Activated CD4-positive, alpha-beta T cell treated with anti-CD3 and anti-CD28 coated beads, Interleukin-2, amount 50 U/mL, for 4 hours (primary cell): ENCODE measurements at regions not wholly inside any gene's neighbourhood (a gene's known extent, or its start where the extent isn't known, plus 50 kb on each side); places are given as distances from the start of the nearest gene placed in this dataset.
"Not testable (repeated sequence)": the region's sequence is repeated elsewhere in the genome, so short reads cannot be mapped to it uniquely, and the experiment has no call there.

Experiments used
- DNase-seq, 2 experiments: peaks; one replicate each; pipeline ENCODE4 v3.0.0-alpha.2; 2020

- no peak for DNase-seq
Measured at GRCh38 chrX:45628041-45628440, 427.4 kb upstream of the DIPK2B start.

GRCh38 chrX:45623266-45623665 is 422.6 kb upstream of the DIPK2B start:
- no peak for DNase-seq

DNA sequence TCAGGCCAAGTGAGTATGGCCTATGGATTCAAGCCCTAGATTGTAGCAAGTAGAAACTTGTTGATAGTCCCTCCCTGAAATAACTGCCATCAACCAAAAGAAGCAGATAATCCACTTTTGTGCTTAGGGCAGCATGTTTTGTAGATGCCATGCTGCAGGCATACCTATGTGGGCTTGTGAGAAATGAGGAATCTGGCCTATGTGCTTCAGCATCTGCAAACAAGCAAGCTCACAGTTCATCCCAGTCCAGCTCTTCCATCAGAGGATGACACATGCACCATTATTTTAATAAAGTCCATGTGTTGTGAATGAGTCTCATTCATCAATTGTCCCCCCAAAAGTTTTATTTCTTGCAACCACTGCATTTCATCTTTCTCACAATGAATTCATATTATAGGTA is 421.9 kb upstream of the DIPK2B start:
- no peak for DNase-seq

DNA sequence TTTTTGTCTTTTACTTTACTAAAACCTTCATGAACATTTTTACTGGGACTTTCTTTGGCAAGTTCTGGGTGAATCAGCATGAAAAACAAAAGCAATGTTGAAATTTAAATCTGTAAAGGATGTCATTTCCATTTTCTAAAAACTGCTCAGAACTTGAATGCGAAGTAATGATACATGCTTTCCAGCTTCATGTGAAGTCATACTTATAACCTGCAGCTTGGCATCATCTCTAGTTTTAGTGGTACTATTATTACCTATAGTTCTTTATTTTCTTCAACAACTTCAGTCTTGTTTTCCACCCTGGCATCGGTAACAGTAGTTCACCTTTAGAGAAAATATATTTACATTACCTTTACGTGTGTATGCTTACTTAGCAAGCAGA is 421.4 kb upstream of the DIPK2B start:
- DNase-seq: no peak

GRCh38 chrX:45621376-45622041 is 420.8 kb upstream of the DIPK2B start:
- DNase-seq: no peak

- no peak for DNase-seq
Measured at GRCh38 chrX:45619290-45619689, 418.6 kb upstream of the DIPK2B start.

DNA sequence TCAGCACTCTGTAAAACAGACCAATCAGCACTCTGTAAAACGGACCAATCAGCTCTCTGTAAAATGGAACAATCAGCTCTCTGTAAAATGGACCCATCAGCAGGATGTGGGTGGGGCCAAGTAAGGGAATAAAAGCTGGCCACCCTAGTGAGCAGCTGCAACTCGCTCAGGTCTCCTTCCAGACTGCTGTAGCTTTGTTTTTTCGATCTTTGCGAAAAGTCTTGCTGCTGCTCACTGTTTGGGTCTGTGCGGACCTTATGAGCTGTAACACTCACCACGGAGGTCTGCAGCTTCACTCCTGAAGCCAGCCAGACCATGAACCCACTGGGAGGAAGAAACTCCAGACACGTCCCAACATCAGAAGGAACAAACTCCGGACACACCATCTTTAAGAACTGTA is 414.9 kb upstream of the DIPK2B start:
- DNase-seq: not testable (repeated sequence)

DNA sequence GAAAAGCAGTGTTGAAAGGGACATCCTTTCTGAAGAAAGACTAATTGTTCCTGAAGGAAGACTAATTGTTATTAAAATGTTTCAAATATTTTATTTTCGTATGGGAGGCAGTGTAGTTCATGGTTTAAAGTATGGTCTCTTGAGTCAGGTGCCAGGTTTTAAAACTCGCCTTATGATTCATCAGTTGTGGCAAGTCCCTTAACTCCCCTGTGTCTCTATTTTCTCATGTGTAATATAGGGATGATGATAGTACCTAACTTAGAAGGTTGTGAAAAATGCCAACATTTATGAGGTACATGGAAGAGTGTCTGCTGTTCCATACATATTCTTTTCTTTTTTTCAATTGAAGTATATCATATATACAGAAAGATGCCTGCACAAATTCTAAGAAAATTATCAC is 414.2 kb upstream of the DIPK2B start:
- DNase-seq: no peak

GRCh38 chrX:45602151-45602550 is 401.5 kb upstream of the DIPK2B start:
- DNase-seq: no peak

GRCh38 chrX:45601052-45601451 is 400.4 kb upstream of the DIPK2B start:
- no peak for DNase-seq

GRCh38 chrX:45598861-45599260 is 398.2 kb upstream of the DIPK2B start:
- DNase-seq: no peak

DNA sequence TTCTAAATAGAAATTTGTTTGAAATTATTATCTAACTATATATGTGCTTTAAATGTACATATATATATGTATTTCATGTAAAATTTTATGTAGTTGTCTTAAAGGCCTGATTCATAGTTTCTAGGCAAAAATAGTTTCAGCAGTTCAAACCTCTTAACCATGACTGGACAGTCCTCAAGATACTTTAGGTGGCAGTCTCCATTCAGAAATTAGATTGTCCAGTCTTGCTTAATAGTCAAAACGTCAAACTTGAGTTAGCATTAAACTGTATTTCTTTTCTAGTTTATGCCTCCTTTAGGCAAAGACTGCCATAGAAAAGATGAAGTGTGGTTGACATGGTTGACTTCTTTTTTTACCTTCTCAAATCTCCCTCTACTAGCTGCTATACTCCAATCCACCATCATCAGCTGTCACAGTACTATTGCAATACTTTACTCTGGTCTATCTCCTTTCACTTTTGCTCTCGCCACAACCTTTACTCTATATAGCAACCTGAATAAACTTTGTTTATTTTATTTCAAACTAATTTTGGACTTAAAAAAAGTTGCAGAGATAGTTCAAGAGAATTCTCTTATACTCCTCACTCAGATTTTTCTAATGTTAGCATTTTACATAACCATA is 395.6 kb upstream of the DIPK2B start:
- no peak for DNase-seq

DNA sequence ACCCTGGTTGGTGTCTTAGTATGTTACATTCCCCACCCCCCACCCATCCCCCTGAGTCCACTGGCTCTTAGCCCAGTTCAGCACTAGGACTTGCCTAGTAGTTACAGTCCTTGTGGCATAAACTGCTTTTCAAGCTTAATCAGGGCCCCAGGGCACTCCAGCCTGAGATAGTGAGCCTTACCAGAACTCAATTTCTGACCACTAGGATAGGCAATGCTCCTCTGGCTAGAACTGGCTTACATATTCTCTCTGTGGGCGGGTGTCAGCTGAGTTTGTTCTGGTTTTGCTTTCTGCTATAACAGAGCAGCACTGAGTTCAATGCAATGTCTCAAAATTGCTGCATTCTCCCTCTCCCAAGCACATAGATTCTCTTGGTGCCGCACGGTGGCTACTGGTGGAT is 391.4 kb upstream of the DIPK2B start:
- DNase-seq: no peak

DNA sequence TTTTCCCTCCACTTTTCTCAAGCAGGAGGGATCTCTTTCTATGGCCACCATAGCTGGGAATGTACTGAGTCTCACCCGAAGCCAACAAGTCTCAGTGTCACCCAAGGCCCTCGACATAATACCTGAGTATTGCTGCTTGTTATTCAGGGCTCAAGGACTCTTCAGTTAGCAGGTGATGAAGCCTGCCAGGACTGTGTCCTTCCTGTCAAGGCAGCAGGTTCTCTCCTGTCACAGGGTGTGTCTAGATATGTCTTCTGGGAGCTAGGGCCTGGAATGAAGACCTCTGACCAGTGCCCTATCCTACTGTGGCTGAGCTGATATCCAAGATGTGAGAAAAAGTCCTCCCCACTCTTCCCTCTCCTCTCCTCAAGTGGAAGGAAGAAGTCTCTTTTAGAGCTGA is 391.0 kb upstream of the DIPK2B start:
- DNase-seq: no peak

DNA sequence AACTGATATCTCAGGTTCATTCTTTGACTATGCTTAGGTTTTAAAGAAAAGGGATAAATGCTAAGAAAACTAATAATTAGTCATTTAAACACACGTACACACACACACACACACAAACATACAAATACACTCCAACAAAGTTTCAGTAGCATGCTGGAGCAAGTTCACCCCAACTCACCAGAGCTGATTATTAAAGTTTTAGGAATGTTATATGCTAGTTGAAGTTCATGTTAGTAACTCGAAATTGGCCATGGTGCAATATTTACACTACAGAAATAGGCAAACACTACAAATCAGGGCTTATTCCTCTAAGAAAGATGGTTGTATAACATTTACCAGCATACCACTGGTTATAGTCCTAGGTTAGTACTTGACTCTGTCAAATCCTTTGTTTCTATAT is 384.0 kb upstream of the DIPK2B start:
- DNase-seq: no peak

DNA sequence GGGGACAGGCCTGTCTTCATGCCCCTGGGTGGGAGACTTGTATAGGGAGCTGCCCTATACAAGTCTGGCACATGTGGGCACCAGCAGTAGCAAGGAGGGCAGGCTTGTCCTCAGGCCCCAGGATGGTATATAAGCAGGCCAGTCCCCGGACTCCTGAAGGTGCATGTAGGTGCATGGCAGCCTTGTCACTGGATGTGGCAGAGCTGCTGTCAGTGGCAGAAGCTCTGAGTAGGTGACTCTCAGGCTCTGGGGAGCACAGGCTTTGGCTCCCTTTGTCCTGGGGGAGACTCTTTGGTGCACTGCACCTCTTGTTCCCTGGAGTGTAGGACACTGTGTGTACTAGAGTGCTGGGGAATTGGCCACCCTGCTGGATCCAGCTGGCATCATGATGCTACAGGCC is 376.7 kb upstream of the DIPK2B start:
- DNase-seq: no peak

DNA sequence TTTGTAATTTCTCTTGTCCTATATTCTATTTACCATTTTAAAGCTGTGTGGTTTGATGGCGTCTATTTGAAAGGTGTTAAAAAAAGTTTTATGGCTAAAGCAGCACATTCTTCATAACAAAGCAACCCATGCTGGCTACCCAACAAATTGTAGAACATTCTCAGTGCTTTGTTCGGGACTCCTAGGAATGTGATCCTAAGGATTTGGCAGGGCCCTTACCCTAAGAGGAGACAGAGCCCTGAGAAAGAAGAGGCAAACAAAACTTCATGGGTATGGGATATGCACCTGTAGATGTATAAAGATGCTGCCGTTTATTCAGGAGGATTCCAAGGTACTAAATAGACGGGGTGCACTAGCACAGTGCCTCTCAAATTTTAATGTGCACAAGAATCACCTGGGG is 370.8 kb upstream of the DIPK2B start:
- no peak for DNase-seq

DNA sequence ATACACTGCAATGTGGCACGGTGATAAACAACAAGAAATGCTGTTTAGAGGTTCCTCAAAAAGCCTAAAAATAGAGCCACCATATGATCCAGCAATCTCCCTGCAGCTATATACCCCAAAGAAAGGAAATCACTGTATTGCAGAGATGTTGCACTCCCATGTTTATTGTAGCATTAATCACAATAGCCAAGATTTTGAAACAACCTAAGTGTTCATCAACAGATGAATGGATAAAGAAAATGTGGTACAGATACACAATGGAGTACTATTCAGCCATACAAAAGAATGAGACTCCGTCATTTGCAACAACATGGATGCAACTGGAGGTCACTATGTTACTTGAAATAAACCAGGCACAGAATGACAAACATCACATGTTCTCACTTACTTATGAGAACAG is 365.8 kb upstream of the DIPK2B start:
- no peak for DNase-seq

- no peak for DNase-seq
Measured at GRCh38 chrX:45557387-45557786, 356.7 kb upstream of the DIPK2B start.

GRCh38 chrX:45554736-45555135 is 354.1 kb upstream of the DIPK2B start:
- no peak for DNase-seq

DNA sequence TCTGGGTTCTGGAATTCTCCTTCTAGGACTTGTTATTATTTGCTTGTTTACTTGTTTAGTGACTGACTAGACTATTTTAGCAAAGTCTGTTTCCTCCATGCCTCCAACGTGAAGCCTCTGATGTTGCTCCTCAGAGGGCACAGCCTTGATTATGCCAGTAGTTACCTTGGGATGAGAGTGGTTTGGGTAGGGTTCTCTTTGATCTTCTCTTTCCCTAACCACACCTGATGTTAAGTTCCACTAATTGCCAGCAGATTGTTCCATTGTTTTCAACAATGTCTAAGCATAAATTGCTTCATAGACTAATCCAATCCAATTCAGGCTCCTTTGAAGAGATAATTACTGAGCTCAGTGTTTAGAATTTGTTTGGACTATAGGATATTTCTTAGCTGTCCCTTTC is 352.7 kb upstream of the DIPK2B start:
- no peak for DNase-seq

DNA sequence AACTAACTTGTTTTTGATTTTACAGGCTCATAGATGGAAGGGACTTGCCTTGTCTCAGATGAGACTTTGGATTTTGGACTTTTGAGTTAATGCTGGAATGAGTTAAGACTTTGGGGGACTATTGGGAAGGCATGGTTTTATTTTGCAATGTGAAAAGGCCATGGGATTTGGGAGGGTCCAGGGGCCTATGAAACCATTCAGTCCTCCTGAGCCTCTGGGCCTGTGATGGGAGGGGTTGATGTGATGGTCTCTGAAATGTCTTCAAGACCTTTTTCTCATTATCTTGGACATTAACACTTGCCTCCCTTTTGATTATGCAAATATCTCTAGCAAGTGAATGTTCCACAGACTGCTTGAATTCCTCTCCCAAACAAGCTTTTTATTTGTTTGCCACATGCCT is 346.0 kb upstream of the DIPK2B start:
- not testable (repeated sequence) for DNase-seq

DNA sequence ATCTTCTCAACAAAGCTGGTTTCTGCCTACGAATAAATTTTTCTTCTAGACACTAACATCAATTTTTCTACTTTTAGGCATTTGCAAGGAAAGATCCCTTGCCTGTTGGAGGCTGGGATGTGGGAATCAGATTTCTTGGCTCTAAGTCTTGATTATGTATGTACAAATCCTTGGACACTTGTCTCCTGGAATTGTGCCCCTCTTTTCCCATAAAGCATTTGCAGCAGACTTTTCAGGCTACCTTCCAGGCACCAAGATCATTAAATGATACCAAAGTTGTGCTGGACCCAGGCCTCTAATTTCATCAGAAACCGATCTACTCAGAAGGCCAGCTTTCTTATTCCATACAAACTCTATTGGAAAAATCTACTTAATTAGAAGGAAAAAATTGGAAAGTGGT is 339.5 kb upstream of the DIPK2B start:
- no peak for DNase-seq

GRCh38 chrX:45537936-45538335 is 337.3 kb upstream of the DIPK2B start:
- DNase-seq: no peak

DNA sequence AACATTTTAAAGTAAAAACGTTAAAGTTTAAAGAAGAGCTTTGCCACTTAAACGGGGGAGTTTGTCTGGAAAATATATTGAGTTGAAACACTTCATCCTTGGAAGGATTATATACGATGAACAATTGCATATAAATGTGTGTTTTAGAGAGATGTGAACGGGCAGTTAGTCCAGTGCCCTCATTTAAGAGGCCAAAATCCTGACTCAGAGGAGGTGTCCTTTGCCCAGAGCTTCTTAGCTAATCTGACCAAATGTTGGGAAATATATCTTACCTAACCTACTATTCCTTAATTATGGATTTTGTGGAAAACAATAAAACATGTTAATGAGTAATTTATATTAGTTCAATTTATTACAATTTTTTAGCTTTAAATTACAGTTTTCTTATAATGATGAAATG is 327.2 kb upstream of the DIPK2B start:
- no peak for DNase-seq
